Mesenchymal stem cell (in vitro differentiated cells and primary cell): ENCODE measurements at regions not wholly inside any gene's neighbourhood (a gene's known extent, or its start where the extent isn't known, plus 50 kb on each side); places are given as distances from the start of the nearest gene placed in this dataset.

Source experiments
- DNase-seq: peaks from one replicate; pipeline ENCODE4 v3.0.0-alpha.2; 2013
- H2AFZ ChIP-seq: one replicate; pipeline ENCODE4 v1.6.1; 2013; ENCODE audit warnings: low read depth, mild to moderate bottlenecking, control low read depth, inconsistent platforms, low read length, moderate library complexity
- H2AK5ac ChIP-seq: 2 replicates; pipeline ENCODE4 v1.6.1; 2013; ENCODE audit warnings: low read length, moderate library complexity, mild to moderate bottlenecking, inconsistent platforms; ENCODE audit not compliant: severe bottlenecking
- H2BK120ac ChIP-seq: one replicate; pipeline ENCODE4 v1.6.1; 2013; ENCODE audit warnings: low read depth, mild to moderate bottlenecking, inconsistent platforms, low read length, moderate library complexity
- H2BK12ac ChIP-seq, 2 experiments: one replicate each; pipeline ENCODE4 v1.6.1; 2013; ENCODE audit warnings: inconsistent platforms in 2 of 2, low read length in 2 of 2, mild to moderate bottlenecking in 2 of 2, moderate library complexity in 2 of 2, control low read depth in 1 of 2
- H2BK15ac ChIP-seq: one replicate; pipeline ENCODE4 v1.6.1; 2013; ENCODE audit warnings: mild to moderate bottlenecking, low read depth, inconsistent platforms; ENCODE audit not compliant: poor library complexity, severe bottlenecking
- H2BK5ac ChIP-seq: 2 replicates; pipeline ENCODE4 v1.6.1; 2013; ENCODE audit warnings: low read depth, mild to moderate bottlenecking, low read length, control low read depth, inconsistent platforms; ENCODE audit not compliant: poor library complexity, severe bottlenecking
- H3K14ac ChIP-seq, 2 experiments: one replicate each; pipeline ENCODE4 v1.6.1; 2013; ENCODE audit warnings: inconsistent platforms in 2 of 2, low read length in 2 of 2, control low read depth in 1 of 2, mild to moderate bottlenecking in 1 of 2, moderate library complexity in 1 of 2
- H3K18ac ChIP-seq, 2 experiments: one replicate each; pipeline ENCODE4 v1.6.1; 2013; ENCODE audit warnings: inconsistent platforms in 2 of 2, low read length in 2 of 2, control low read depth in 1 of 2, low read depth in 1 of 2, mild to moderate bottlenecking in 1 of 2
- H3K23ac ChIP-seq, 2 experiments: one replicate each; pipeline ENCODE4 v1.6.1; 2013; ENCODE audit warnings: inconsistent platforms in 2 of 2, low read length in 2 of 2, mild to moderate bottlenecking in 2 of 2, moderate library complexity in 2 of 2, control low read depth in 1 of 2
- H3K27ac ChIP-seq: 2 replicates; pipeline ENCODE4 v1.5.1; 2013; ENCODE audit warnings: mild to moderate bottlenecking, moderate library complexity, low read length, control low read depth, inconsistent platforms; ENCODE audit not compliant: poor library complexity, severe bottlenecking
- H3K27me3 ChIP-seq, 2 experiments: 2 replicates each; pipeline versions ENCODE4 v1.6.1 to v1.7.0; 2013; ENCODE audit warnings: low read length in 2 of 2, mild to moderate bottlenecking in 2 of 2, moderate library complexity in 2 of 2, control low read depth in 1 of 2, inconsistent platforms in 1 of 2; ENCODE audit not compliant: control insufficient read depth in 1 of 2, insufficient read depth in 1 of 2
- H3K36me3 ChIP-seq, 2 experiments: 2 replicates each; pipeline versions ENCODE4 v1.6.1 to v1.7.0; 2013; ENCODE audit warnings: low read length in 2 of 2, control low read depth in 1 of 2, inconsistent platforms in 1 of 2, low read depth in 1 of 2, mild to moderate bottlenecking in 1 of 2; ENCODE audit not compliant: insufficient read depth in 2 of 2, control insufficient read depth in 1 of 2
- H3K4ac ChIP-seq, 2 experiments: one replicate each; pipeline ENCODE4 v1.6.1; 2013; ENCODE audit warnings: inconsistent platforms in 2 of 2, low read length in 2 of 2, mild to moderate bottlenecking in 2 of 2, moderate library complexity in 2 of 2, control low read depth in 1 of 2, low read depth in 1 of 2
- H3K4me1 ChIP-seq: 2 replicates; pipeline ENCODE4 v1.6.1; 2013; ENCODE audit warnings: low read depth, low read length, control low read depth; ENCODE audit not compliant: control insufficient read depth, insufficient read depth
- H3K4me2 ChIP-seq: 2 replicates; pipeline ENCODE4 v1.6.1; 2013; ENCODE audit warnings: low read length, mild to moderate bottlenecking, inconsistent platforms; ENCODE audit not compliant: poor library complexity, severe bottlenecking
- H3K4me3 ChIP-seq, 2 experiments: 2 replicates each; pipeline versions ENCODE4 v1.5.1 to v1.7.0; 2013; ENCODE audit warnings: low read length in 2 of 2, mild to moderate bottlenecking in 2 of 2, control low read depth in 1 of 2, low read depth in 1 of 2; ENCODE audit not compliant: insufficient read depth in 1 of 2
- H3K79me1 ChIP-seq: replicated peaks from 2 replicates; pipeline ENCODE4 v1.6.1; 2013; ENCODE audit warnings: mild to moderate bottlenecking, control low read depth, low read length, inconsistent platforms; ENCODE audit not compliant: poor library complexity, severe bottlenecking
- H3K9ac ChIP-seq: 2 replicates; pipeline ENCODE4 v1.7.0; 2013; ENCODE audit warnings: mild to moderate bottlenecking, low read length, moderate library complexity
- H3K9me3 ChIP-seq: 2 replicates; pipeline ENCODE4 v1.7.0; 2013; ENCODE audit warnings: mild to moderate bottlenecking, low read length; ENCODE audit not compliant: control insufficient read depth
- H4K8ac ChIP-seq: one replicate; pipeline ENCODE4 v1.6.1; 2013; ENCODE audit warnings: inconsistent platforms, mild to moderate bottlenecking, low read length, moderate library complexity
- H4K91ac ChIP-seq: one replicate; pipeline ENCODE4 v1.6.1; 2013; ENCODE audit warnings: mild to moderate bottlenecking, low read length, inconsistent platforms
- WGBS: methylation state at CpG from one replicate; pipeline ENCODE4 v1.1.7; 2013; ENCODE audit warnings: mixed read lengths; 5-methylcytosine and 5-hydroxymethylcytosine counted together

DNA sequence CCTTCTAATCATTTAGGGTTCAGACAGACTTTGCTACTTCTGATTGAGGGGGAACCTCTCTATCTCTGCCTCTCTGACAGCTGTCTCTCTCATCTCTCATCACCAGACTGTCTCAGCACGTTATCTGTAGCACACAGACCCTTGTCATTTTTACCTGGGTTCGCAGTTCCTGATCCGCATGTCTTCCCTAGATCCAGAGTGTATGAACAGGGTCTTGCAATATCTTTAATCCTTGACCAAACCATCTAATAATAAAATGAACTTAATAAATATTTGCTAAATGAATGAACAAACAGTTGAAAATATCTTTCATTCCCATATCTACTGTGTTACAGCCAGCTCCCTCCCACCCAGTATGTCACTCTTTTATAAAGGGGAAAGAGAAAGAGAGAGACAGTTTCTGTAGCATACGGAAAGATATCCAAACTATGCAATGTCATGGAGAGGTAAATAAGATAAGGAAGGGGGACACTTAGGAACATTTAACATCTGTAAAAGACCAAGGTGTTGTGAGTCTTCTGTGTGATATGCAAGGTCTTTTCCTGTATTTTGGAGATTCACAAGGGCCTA is 507.6 kb downstream of the SUCLG1 start:
- no peaks in the 10 kb centered on the region for H3K9me3 ChIP-seq
- H4K91ac ChIP-seq = no peak overlapping the region
- H3K4me1 ChIP-seq = no peaks in the 10 kb centered on the region
- H3K4ac ChIP-seq = no peak overlapping the region
- no peak overlapping the region for H3K27ac ChIP-seq
- no peaks in the 10 kb centered on the region for H3K79me1 ChIP-seq
- WGBS = 78% methylated on average over 4 of the region's 4 CpGs
- no peak overlapping the region for H2BK5ac ChIP-seq
- H3K9ac ChIP-seq = no peak overlapping the region
- no peak overlapping the region for H3K14ac ChIP-seq
- no peak overlapping the region for H4K8ac ChIP-seq
- no peaks in the 10 kb centered on the region for H3K27me3 ChIP-seq
- H2BK120ac ChIP-seq = no peak overlapping the region
- H3K4me3 ChIP-seq = no peak overlapping the region
- no peak overlapping the region for H3K23ac ChIP-seq
- no peak overlapping the region for H3K18ac ChIP-seq
- H2AFZ ChIP-seq = no peak overlapping the region
- H2BK15ac ChIP-seq = no peak overlapping the region
- H2AK5ac ChIP-seq = no peak overlapping the region
- no peak overlapping the region for H3K4me2 ChIP-seq
- no peak for DNase-seq
- no peak overlapping the region for H2BK12ac ChIP-seq
- no peaks in the 10 kb centered on the region for H3K36me3 ChIP-seq

DNA sequence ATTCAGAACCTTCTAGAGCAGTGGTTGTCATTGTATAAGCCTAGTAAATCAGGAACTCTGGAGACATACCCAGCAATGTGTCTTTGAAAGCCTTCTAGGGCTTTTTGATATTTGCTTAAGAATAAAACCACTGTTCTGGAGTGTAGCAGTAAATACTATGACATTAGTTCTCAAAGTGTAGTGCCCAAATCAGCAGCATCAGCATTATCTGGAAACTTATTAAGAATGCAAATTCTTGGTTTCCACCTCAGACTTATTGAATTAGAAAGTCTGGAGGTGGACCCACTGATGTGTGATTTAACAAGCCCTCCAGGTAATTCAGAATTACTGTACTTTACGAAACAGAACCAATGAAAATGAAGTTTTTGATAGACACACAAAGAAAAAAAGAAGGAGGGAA is 509.7 kb downstream of the SUCLG1 start:
- Histone ChIP-seq H3K4me2 (no peak overlapping the region), H2AK5ac (no peak overlapping the region), H3K23ac (no peak overlapping the region), H3K79me1 (no peaks in the 10 kb centered on the region), H2BK120ac (no peak overlapping the region), H2BK15ac (no peak overlapping the region), H3K36me3 (no peaks in the 10 kb centered on the region), H4K91ac (no peak overlapping the region), H3K4me1 (no peaks in the 10 kb centered on the region), H3K4me3 (no peak overlapping the region), H2BK12ac (no peak overlapping the region), H3K4ac (no peak overlapping the region), H3K27ac (no peak overlapping the region), H2AFZ (no peak overlapping the region), H3K14ac (no peak overlapping the region), H3K27me3 (no peaks in the 10 kb centered on the region), H4K8ac (no peak overlapping the region), H3K9me3 (no peaks in the 10 kb centered on the region), H2BK5ac (no peak overlapping the region), H3K18ac (no peak overlapping the region), H3K9ac (no peak overlapping the region)
- no peak for DNase-seq
- WGBS = 71% methylated on average over 1 of the region's 1 CpG

DNA sequence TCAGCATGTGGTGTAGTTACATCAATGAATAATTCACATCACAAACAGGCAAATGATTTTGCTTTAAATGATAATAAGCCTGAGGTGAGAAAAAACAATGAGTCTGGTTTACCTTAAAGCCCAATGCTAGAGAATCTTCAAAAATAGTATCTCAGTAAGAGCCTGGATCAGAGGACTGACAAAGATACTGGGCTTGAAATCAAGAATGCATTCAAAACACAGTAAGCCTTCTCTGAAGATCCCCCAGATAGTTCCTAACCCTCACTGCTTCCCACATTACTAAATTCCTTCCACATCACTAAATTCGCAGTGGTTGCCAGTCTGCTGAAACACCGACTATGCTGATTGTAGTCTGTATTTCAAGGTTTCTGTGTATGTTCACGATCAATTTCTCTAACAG is 514.9 kb downstream of the SUCLG1 start:
- no peak for DNase-seq
- H3K4me3 ChIP-seq = no peak overlapping the region
- no peak overlapping the region for H3K4me2 ChIP-seq
- no peak overlapping the region for H2AFZ ChIP-seq
- WGBS = no CpG with 5 or more reads among the region's 3 CpGs
- H3K18ac ChIP-seq = no peak overlapping the region
- no peaks in the 10 kb centered on the region for H3K79me1 ChIP-seq
- H2BK15ac ChIP-seq = no peak overlapping the region
- no peak overlapping the region for H3K9ac ChIP-seq
- H2BK5ac ChIP-seq = no peak overlapping the region
- no peaks in the 10 kb centered on the region for H3K36me3 ChIP-seq
- no peak overlapping the region for H2BK12ac ChIP-seq
- no peaks in the 10 kb centered on the region for H3K4me1 ChIP-seq
- H3K27ac ChIP-seq = no peak overlapping the region
- no peak overlapping the region for H4K91ac ChIP-seq
- no peak overlapping the region for H2AK5ac ChIP-seq
- no peak overlapping the region for H4K8ac ChIP-seq
- H2BK120ac ChIP-seq = no peak overlapping the region
- no peak overlapping the region for H3K14ac ChIP-seq
- H3K27me3 ChIP-seq = no peaks in the 10 kb centered on the region
- no peak overlapping the region for H3K4ac ChIP-seq
- no peaks in the 10 kb centered on the region for H3K9me3 ChIP-seq
- no peak overlapping the region for H3K23ac ChIP-seq

DNA sequence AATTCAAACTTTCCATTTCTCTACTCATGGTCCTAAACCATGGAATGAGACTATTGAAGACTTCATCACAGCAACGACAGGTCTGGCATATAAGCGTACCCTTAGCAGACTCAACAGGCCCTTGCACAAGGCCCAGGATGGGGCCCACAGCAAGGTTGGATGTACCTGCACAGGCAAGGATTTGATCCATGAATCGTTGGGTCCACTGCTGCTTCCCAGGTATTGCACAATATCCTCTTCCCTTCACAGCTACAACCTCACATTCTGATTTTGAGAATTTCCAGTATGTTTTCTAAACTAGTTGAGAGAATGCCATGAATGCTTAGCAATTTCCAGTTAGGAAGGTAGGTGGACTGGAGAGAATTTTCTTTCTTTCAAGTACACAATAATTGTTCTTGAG is 515.8 kb downstream of the SUCLG1 start:
- Histone ChIP-seq H3K4me2 (no peak overlapping the region), H3K4ac (no peak overlapping the region), H2BK12ac (no peak overlapping the region), H3K23ac (no peak overlapping the region), H2BK120ac (no peak overlapping the region), H3K79me1 (no peaks in the 10 kb centered on the region), H2AK5ac (no peak overlapping the region), H3K4me3 (no peak overlapping the region), H3K9ac (no peak overlapping the region), H3K4me1 (no peaks in the 10 kb centered on the region), H2BK5ac (no peak overlapping the region), H4K8ac (no peak overlapping the region), H2AFZ (no peak overlapping the region), H3K14ac (no peak overlapping the region), H2BK15ac (no peak overlapping the region), H3K27ac (no peak overlapping the region), H4K91ac (no peak overlapping the region), H3K27me3 (no peaks in the 10 kb centered on the region), H3K18ac (no peak overlapping the region), H3K36me3 (no peaks in the 10 kb centered on the region), H3K9me3 (no peaks in the 10 kb centered on the region)
- no peak for DNase-seq
- 83% methylated on average over 3 of the region's 3 CpGs for WGBS
